ENCODE measurements at regions not wholly inside any gene's neighbourhood (a gene's known extent, or its start where the extent isn't known, plus 50 kb on each side); places are given as distances from the start of the nearest gene placed in this dataset.

- no peaks in the 10 kb centered on the region for H3K27me3 ChIP-seq (ENCODE audit: low read length)
- H3K36me3 ChIP-seq (ENCODE audit: low read length), result no peaks in the 10 kb centered on the region
- H3K4me3 ChIP-seq (ENCODE audit: insufficient read depth, low read length, poor library complexity, severe bottlenecking), result no peak overlapping the region
- no peaks in the 10 kb centered on the region for H3K79me2 ChIP-seq (ENCODE audit: insufficient read depth, low read length)
- TF ChIP-seq EZH2phosphoT487 (conservative IDR thresholded peaks at IDR 0.05; ENCODE audit: low read length), result no peak
- no peak overlapping the region for H3K9ac ChIP-seq (ENCODE audit: low read length)
- H3K27ac ChIP-seq (ENCODE audit: low read depth, low read length), result no peak overlapping the region
- no peak overlapping the region for H3K4me2 ChIP-seq (ENCODE audit: low read depth, low read length, poor library complexity, severe bottlenecking)
- H2AFZ ChIP-seq (ENCODE audit: low read depth, low read length, severe bottlenecking), result no peak overlapping the region
- no peaks in the 10 kb centered on the region for H4K20me1 ChIP-seq (ENCODE audit: low read depth, low read length)
- no peaks in the 10 kb centered on the region for H3F3A ChIP-seq (ENCODE audit: insufficient read depth)
- no peaks in the 10 kb centered on the region for H3K9me3 ChIP-seq (ENCODE audit: insufficient read depth, low read length)
- no peaks in the 10 kb centered on the region for H3K9me2 ChIP-seq (replicated peaks; ENCODE audit: insufficient read depth, low read length)
Measured at GRCh38 chr20:60240986-60241385, 282.8 kb downstream of the CDH26 start.

- H3K27me3 ChIP-seq (ENCODE audit: low read length), result no peaks in the 10 kb centered on the region
- H3K4me3 ChIP-seq (ENCODE audit: insufficient read depth, low read length, poor library complexity, severe bottlenecking), result no peak overlapping the region
- H3K4me2 ChIP-seq (ENCODE audit: low read depth, low read length, poor library complexity, severe bottlenecking), result no peak overlapping the region
- no peak overlapping the region for H3K27ac ChIP-seq (ENCODE audit: low read depth, low read length)
- no peak overlapping the region for H2AFZ ChIP-seq (ENCODE audit: low read depth, low read length, severe bottlenecking)
- H3K9ac ChIP-seq (ENCODE audit: low read length), result no peak overlapping the region
- no peaks in the 10 kb centered on the region for H3F3A ChIP-seq (ENCODE audit: insufficient read depth)
- H3K36me3 ChIP-seq (ENCODE audit: low read length), result no peaks in the 10 kb centered on the region
- no peaks in the 10 kb centered on the region for H3K9me3 ChIP-seq (ENCODE audit: insufficient read depth, low read length)
- no peaks in the 10 kb centered on the region for H4K20me1 ChIP-seq (ENCODE audit: low read depth, low read length)
- H3K79me2 ChIP-seq (ENCODE audit: insufficient read depth, low read length), result no peaks in the 10 kb centered on the region
- TF ChIP-seq EZH2phosphoT487 (conservative IDR thresholded peaks at IDR 0.05; ENCODE audit: low read length), result no peak
- TF ChIP-seq CTCF (IDR thresholded peaks at IDR 0.05; ENCODE audit: insufficient read depth, low read length, poor library complexity, severe bottlenecking), result no peak
- H3K9me2 ChIP-seq (replicated peaks; ENCODE audit: insufficient read depth, low read length), result no peaks in the 10 kb centered on the region
Measured at GRCh38 chr20:60242836-60243505, 284.7 kb downstream of the CDH26 start.

- Histone ChIP-seq H3K9me3 (ENCODE audit: insufficient read depth, low read length) (no peaks in the 10 kb centered on the region), H3K4me2 (ENCODE audit: low read depth, low read length, poor library complexity, severe bottlenecking) (no peak overlapping the region), H3F3A (ENCODE audit: insufficient read depth) (no peaks in the 10 kb centered on the region), H3K9ac (ENCODE audit: low read length) (no peak overlapping the region), H2AFZ (ENCODE audit: low read depth, low read length, severe bottlenecking) (no peak overlapping the region), H3K27ac (ENCODE audit: low read depth, low read length) (no peak overlapping the region), H3K4me3 (ENCODE audit: insufficient read depth, low read length, poor library complexity, severe bottlenecking) (no peak overlapping the region), H3K79me2 (ENCODE audit: insufficient read depth, low read length) (no peaks in the 10 kb centered on the region), H3K9me2 (replicated peaks; ENCODE audit: insufficient read depth, low read length) (no peaks in the 10 kb centered on the region), H3K36me3 (ENCODE audit: low read length) (no peaks in the 10 kb centered on the region), H4K20me1 (ENCODE audit: low read depth, low read length) (no peaks in the 10 kb centered on the region), H3K27me3 (ENCODE audit: low read length) (no peaks in the 10 kb centered on the region)
- TF ChIP-seq EZH2phosphoT487 (conservative IDR thresholded peaks at IDR 0.05; ENCODE audit: low read length) (no peak), CTCF (IDR thresholded peaks at IDR 0.05; ENCODE audit: insufficient read depth, low read length, poor library complexity, severe bottlenecking) (no peak)
Measured at GRCh38 chr20:60244373-60245146, 286.3 kb downstream of the CDH26 start.

- Histone ChIP-seq H3K36me3 (ENCODE audit: low read length) (no peaks in the 10 kb centered on the region), H3K9me3 (ENCODE audit: insufficient read depth, low read length) (no peaks in the 10 kb centered on the region), H3K9ac (ENCODE audit: low read length) (no peak overlapping the region), H3K9me2 (replicated peaks; ENCODE audit: insufficient read depth, low read length) (no peaks in the 10 kb centered on the region), H3F3A (ENCODE audit: insufficient read depth) (no peaks in the 10 kb centered on the region), H3K79me2 (ENCODE audit: insufficient read depth, low read length) (no peaks in the 10 kb centered on the region), H3K4me3 (ENCODE audit: insufficient read depth, low read length, poor library complexity, severe bottlenecking) (no peak overlapping the region), H3K4me2 (ENCODE audit: low read depth, low read length, poor library complexity, severe bottlenecking) (no peak overlapping the region), H3K27me3 (ENCODE audit: low read length) (no peaks in the 10 kb centered on the region), H3K27ac (ENCODE audit: low read depth, low read length) (no peak overlapping the region), H2AFZ (ENCODE audit: low read depth, low read length, severe bottlenecking) (no peak overlapping the region), H4K20me1 (ENCODE audit: low read depth, low read length) (no peaks in the 10 kb centered on the region)
- TF ChIP-seq CTCF (IDR thresholded peaks at IDR 0.05; ENCODE audit: insufficient read depth, low read length, poor library complexity, severe bottlenecking), result no peak
Measured at GRCh38 chr20:60246751-60247150, 288.5 kb downstream of the CDH26 start.
